HAP-1 (cell line): ENCODE measurements at regions not wholly inside any gene's neighbourhood (a gene's known extent, or its start where the extent isn't known, plus 50 kb on each side); places are given as distances from the start of the nearest gene placed in this dataset.
A peak's percentile ranks its signal among the peaks of the same experiment; 100 is the strongest.
"Not testable (repeated sequence)": the region's sequence is repeated elsewhere in the genome, so short reads cannot be mapped to it uniquely, and the experiment has no call there.

Experiments used
- DNase-seq, 2 experiments: peaks; one replicate each; pipeline ENCODE4 v3.0.0-alpha.2; 2016 to 2020; ENCODE audit warnings: low spot score in 2 of 2
- H3K27me3 ChIP-seq: fragments of 250-450 bp; sonication (Bioruptor Pico); 2 replicates; pipeline ENCODE4 v1.5.1; 2020; ENCODE audit warnings: low read depth, mild to moderate bottlenecking, moderate library complexity
- H3K36me3 ChIP-seq: fragments of 250-450 bp; sonication (Bioruptor Pico); replicated peaks from 2 replicates; pipeline ENCODE4 v1.5.1; 2020; ENCODE audit warnings: mild to moderate bottlenecking
- H3K4me1 ChIP-seq: fragments of 250-450 bp; sonication (Bioruptor Pico); 2 replicates; pipeline ENCODE4 v1.5.1; 2020; ENCODE audit warnings: mild to moderate bottlenecking
- H3K4me3 ChIP-seq: fragments of 250-450 bp; sonication (Bioruptor Pico); 2 replicates; pipeline ENCODE4 v1.5.1; 2020; ENCODE audit warnings: mild to moderate bottlenecking, moderate library complexity
- H3K9me3 ChIP-seq: fragments of 250-450 bp; sonication (Bioruptor Pico); 2 replicates; pipeline ENCODE4 v1.5.1; 2020; ENCODE audit warnings: mild to moderate bottlenecking, moderate library complexity
- in situ Hi-C: fragments of 300-500 bp; cut with MboI; formaldehyde crosslinking; loops from 3 replicates; pipeline ENCODE4 v1.14.3; 2020; ENCODE audit warnings: low sequenced_read_pairs, inconsistent platforms, mixed read lengths

GRCh38 chr9:41367301-41367700 is 178.2 kb upstream of the ZNG1F start:
- in situ Hi-C loops, DNase-seq, H3K4me1 ChIP-seq, H3K36me3 ChIP-seq, H3K27me3 ChIP-seq, H3K4me3 ChIP-seq, H3K9me3 ChIP-seq: not testable (repeated sequence)

- H3K27me3 ChIP-seq, H3K36me3 ChIP-seq, in situ Hi-C loops: not testable (repeated sequence)
Measured at GRCh38 chr9:41361790-41362189, 172.7 kb upstream of the ZNG1F start.

GRCh38 chr9:41359116-41359515 is 170.0 kb upstream of the ZNG1F start:
- H3K27me3 ChIP-seq, in situ Hi-C loops, H3K9me3 ChIP-seq, H3K36me3 ChIP-seq, H3K4me1 ChIP-seq: not testable (repeated sequence)
- H3K4me3 ChIP-seq, result peak overlapping the region; percentile 50
- peak; percentile 2 to 33 for DNase-seq

More at GRCh38 chr9:41361790-41362189, 172.7 kb upstream of the ZNG1F start:
- not testable (repeated sequence) for H3K4me3 ChIP-seq, H3K9me3 ChIP-seq, H3K4me1 ChIP-seq, DNase-seq

GRCh38 chr9:41358682-41359081 is 169.6 kb upstream of the ZNG1F start:
- in situ Hi-C loops, H3K9me3 ChIP-seq, H3K27me3 ChIP-seq, H3K36me3 ChIP-seq, H3K4me1 ChIP-seq: not testable (repeated sequence)
- H3K4me3 ChIP-seq, result peak overlapping the region; percentile 50
- DNase-seq, result peak; percentile 30 to 90

DNA sequence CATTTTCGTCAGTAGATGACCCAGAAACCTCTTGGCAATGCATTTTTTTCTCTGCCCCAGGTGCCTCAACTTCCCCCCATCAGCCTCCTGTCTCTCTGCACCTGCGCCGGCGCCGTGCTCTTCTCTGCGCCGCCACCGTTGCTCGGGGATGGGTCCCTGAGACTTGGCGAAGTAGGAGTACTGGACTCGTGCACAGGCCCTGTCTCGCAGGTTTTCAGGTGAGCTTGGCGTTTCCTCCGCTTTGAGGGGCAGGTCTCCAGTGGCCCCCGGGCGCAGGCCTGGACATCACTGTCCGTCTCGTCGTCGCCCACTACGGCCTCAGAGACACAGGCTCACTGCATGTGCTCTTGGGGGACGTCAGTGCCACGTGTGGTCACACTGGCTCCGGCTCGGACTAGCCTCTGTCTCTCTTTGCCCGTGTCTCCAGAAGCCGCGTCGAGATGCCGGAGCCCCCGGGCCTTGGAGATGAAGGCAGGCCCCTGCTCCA is 168.8 kb upstream of the ZNG1F start:
- H3K36me3 ChIP-seq, H3K27me3 ChIP-seq, in situ Hi-C loops, H3K4me1 ChIP-seq, H3K9me3 ChIP-seq, DNase-seq: not testable (repeated sequence)
- H3K4me3 ChIP-seq, result peak overlapping the region; percentile 50

- H3K27me3 ChIP-seq, DNase-seq, H3K4me1 ChIP-seq, H3K4me3 ChIP-seq, H3K36me3 ChIP-seq, H3K9me3 ChIP-seq, in situ Hi-C loops: not testable (repeated sequence)
Measured at GRCh38 chr9:41357350-41357748, 168.2 kb upstream of the ZNG1F start.

- DNase-seq, H3K9me3 ChIP-seq, in situ Hi-C loops, H3K4me1 ChIP-seq, H3K27me3 ChIP-seq, H3K36me3 ChIP-seq, H3K4me3 ChIP-seq: not testable (repeated sequence)
Measured at GRCh38 chr9:41356588-41357349, 167.7 kb upstream of the ZNG1F start.

DNA sequence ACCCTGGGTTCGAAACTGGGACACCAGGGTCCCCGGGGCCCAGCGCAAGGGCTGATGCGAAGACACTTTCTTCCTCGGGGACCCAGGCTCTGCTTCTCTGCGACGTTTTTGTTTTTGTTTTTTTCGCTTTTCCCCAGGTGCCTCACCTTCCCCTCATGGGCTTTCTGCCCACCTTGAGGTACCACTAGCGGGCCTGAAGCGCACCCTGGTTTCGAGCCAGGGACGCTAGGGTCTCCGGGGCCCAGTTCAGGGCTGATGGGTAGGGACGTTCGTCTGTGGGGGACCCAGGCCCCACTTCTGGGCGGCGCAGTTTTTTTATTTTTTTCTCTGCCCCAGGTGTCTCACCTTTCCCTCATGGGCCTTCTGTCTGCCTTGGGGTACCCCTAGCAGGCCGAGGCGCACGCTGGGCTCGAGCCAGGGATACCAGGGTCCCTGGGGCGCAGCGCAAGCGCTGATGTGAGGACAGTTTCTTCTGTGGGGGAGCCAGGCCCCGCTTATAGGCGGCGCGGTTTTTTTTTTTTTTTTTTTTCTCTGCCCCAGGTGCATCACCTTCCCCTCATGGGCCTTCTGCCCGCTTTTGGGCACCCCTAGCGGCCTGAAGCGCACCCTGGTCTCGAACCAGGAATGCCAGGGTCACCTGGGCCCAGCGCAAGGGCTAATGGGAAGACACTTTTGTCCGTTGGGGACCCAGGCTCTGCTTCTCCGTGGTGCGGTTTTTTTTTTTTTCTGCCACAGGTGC is 166.8 kb upstream of the ZNG1F start:
- DNase-seq, H3K4me1 ChIP-seq, in situ Hi-C loops, H3K4me3 ChIP-seq, H3K36me3 ChIP-seq, H3K27me3 ChIP-seq, H3K9me3 ChIP-seq: not testable (repeated sequence)

- in situ Hi-C loops, result not testable (repeated sequence)
Measured at GRCh38 chr9:41354978-41355377, 165.9 kb upstream of the ZNG1F start.

GRCh38 chr9:41354060-41354934 is 165.2 kb upstream of the ZNG1F start:
- DNase-seq, H3K27me3 ChIP-seq, H3K36me3 ChIP-seq, H3K4me1 ChIP-seq, H3K4me3 ChIP-seq, H3K9me3 ChIP-seq, in situ Hi-C loops: not testable (repeated sequence)

More at GRCh38 chr9:41354978-41355377, 165.9 kb upstream of the ZNG1F start:
- not testable (repeated sequence) for H3K4me1 ChIP-seq, H3K4me3 ChIP-seq, H3K36me3 ChIP-seq, H3K27me3 ChIP-seq, DNase-seq, H3K9me3 ChIP-seq

GRCh38 chr9:41353026-41353425 is 163.9 kb upstream of the ZNG1F start:
- H3K4me3 ChIP-seq, H3K9me3 ChIP-seq, H3K27me3 ChIP-seq, in situ Hi-C loops, H3K36me3 ChIP-seq, H3K4me1 ChIP-seq, DNase-seq: not testable (repeated sequence)

- H3K36me3 ChIP-seq, H3K27me3 ChIP-seq, H3K4me1 ChIP-seq, H3K4me3 ChIP-seq, in situ Hi-C loops, DNase-seq, H3K9me3 ChIP-seq: not testable (repeated sequence)
Measured at GRCh38 chr9:41352390-41352789, 163.3 kb upstream of the ZNG1F start.

DNA sequence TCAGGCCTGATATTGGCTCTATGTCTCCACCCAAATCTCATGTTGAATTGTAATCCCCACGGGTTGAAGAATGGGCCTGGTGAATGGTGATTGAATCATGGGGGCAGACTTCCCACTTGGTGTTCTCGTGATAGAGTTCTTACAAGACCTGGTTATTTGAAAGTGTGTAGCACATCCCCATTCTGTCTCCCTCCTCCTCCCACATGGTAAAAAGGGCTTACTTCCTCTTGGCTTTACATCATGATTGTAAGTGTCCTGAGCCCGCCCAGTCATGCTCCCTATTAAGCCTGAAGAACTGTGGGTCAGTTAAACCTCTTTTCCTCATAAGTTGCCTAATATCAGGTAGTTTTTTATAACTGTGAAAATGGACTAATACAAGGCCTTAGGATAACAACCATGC is 158.8 kb upstream of the ZNG1F start:
- H3K36me3 ChIP-seq, H3K4me3 ChIP-seq, H3K4me1 ChIP-seq, H3K9me3 ChIP-seq, DNase-seq, in situ Hi-C loops, H3K27me3 ChIP-seq: not testable (repeated sequence)

GRCh38 chr9:41332562-41332961 is 143.4 kb upstream of the ZNG1F start:
- H3K36me3 ChIP-seq, H3K4me1 ChIP-seq, H3K4me3 ChIP-seq, DNase-seq, H3K9me3 ChIP-seq, in situ Hi-C loops, H3K27me3 ChIP-seq: not testable (repeated sequence)
